GM21786 (cell line): ENCODE measurements at regions not wholly inside any gene's neighbourhood (a gene's known extent, or its start where the extent isn't known, plus 50 kb on each side); places are given as distances from the start of the nearest gene placed in this dataset.

Source experiments
- ATAC-seq: cut with Tn5 transposase; IDR thresholded peaks from one replicate; pipeline ENCODE4 v1.9.1; 2021; ENCODE audit not compliant: unreplicated experiment

- ATAC-seq, result no peak
Observed at GRCh38 chr16:86899757-86900156, 321.4 kb downstream of the FOXL1 start.

GRCh38 chr16:86901483-86901882, 323.1 kb downstream of the FOXL1 start:
- no peak for ATAC-seq

- no peak for ATAC-seq
Observed at GRCh38 chr16:86902656-86903001, 324.3 kb downstream of the FOXL1 start.

- no peak for ATAC-seq
Observed at GRCh38 chr16:86903068-86903467, 324.7 kb downstream of the FOXL1 start.

- no peak for ATAC-seq
Observed at GRCh38 chr16:86905302-86905701, 327.0 kb downstream of the FOXL1 start.

GRCh38 chr16:86906623-86907022, 328.3 kb downstream of the FOXL1 start:
- no peak for ATAC-seq

GRCh38 chr16:86909359-86910160, 331.2 kb downstream of the FOXL1 start:
- no peak for ATAC-seq

GRCh38 chr16:86910161-86910769, 331.9 kb downstream of the FOXL1 start:
- no peak for ATAC-seq

GRCh38 chr16:86911437-86911958, 333.1 kb downstream of the FOXL1 start:
- no peak for ATAC-seq

- ATAC-seq, result no peak
Observed at GRCh38 chr16:86913886-86914285, 335.5 kb downstream of the FOXL1 start.

GRCh38 chr16:86914876-86915717, 336.7 kb downstream of the FOXL1 start:
- no peak for ATAC-seq

- ATAC-seq, result no peak
Observed at GRCh38 chr16:86917471-86918365, 339.4 kb downstream of the FOXL1 start.

- no peak for ATAC-seq
Observed at GRCh38 chr16:86918637-86919036, 340.3 kb downstream of the FOXL1 start.

GRCh38 chr16:86919078-86919477, 340.7 kb downstream of the FOXL1 start:
- ATAC-seq, result no peak

- no peak for ATAC-seq
Observed at GRCh38 chr16:86919578-86920305, 341.4 kb downstream of the FOXL1 start.

- ATAC-seq, result no peak
Observed at GRCh38 chr16:86921289-86921688, 342.9 kb downstream of the FOXL1 start.

- no peak for ATAC-seq
Observed at GRCh38 chr16:86922311-86922710, 344.0 kb downstream of the FOXL1 start.

- no peak for ATAC-seq
Observed at GRCh38 chr16:86923656-86924055, 345.3 kb downstream of the FOXL1 start.

- no peak for ATAC-seq
Observed at GRCh38 chr16:86924537-86924936, 346.2 kb downstream of the FOXL1 start.
